LNCaP clone FGC (cell line): ENCODE measurements at regions not wholly inside any gene's neighbourhood (a gene's known extent, or its start where the extent isn't known, plus 50 kb on each side); places are given as distances from the start of the nearest gene placed in this dataset.

ENCODE experiments used
- DNase-seq: peaks from one replicate; pipeline ENCODE4 v3.0.0-alpha.2; 2011; ENCODE audit warnings: low read depth
- H3K4me3 ChIP-seq: 2 replicates; pipeline ENCODE4 v1.5.1; 2011; ENCODE audit warnings: mild to moderate bottlenecking, low read depth, low read length, control low read depth
- CTCF ChIP-seq: IDR thresholded peaks from 2 replicates; pipeline ENCODE4 v1.5.1; 2012; ENCODE audit warnings: mild to moderate bottlenecking; ENCODE audit not compliant: control insufficient read depth, insufficient read depth; ENCODE audit errors: extremely low read depth

GRCh38 chr15:29910068-29910467 lies 87.8 kb upstream of the TJP1 start:
- H3K4me3 ChIP-seq = no peak overlapping the region
- TF ChIP-seq CTCF = no peak
- DNase-seq = peak; percentile 69

- H3K4me3 ChIP-seq = no peak overlapping the region
- no peak for TF ChIP-seq CTCF
- DNase-seq = no peak
Measured at GRCh38 chr15:29904757-29905417, 82.6 kb upstream of the TJP1 start.

GRCh38 chr15:29903785-29904464 lies 81.7 kb upstream of the TJP1 start:
- no peak overlapping the region for H3K4me3 ChIP-seq
- DNase-seq = no peak
- TF ChIP-seq CTCF = no peak

- no peak overlapping the region for H3K4me3 ChIP-seq
- TF ChIP-seq CTCF = no peak
- no peak for DNase-seq
Measured at GRCh38 chr15:29903028-29903427, 80.8 kb upstream of the TJP1 start.

- H3K4me3 ChIP-seq = no peak overlapping the region
- no peak for TF ChIP-seq CTCF
- DNase-seq = no peak
Measured at GRCh38 chr15:29900237-29901189, 78.2 kb upstream of the TJP1 start.

GRCh38 chr15:29896062-29896461 lies 73.8 kb upstream of the TJP1 start:
- no peak for DNase-seq
- no peak overlapping the region for H3K4me3 ChIP-seq
- TF ChIP-seq CTCF = no peak
